ENCODE measurements at regions not wholly inside any gene's neighbourhood (a gene's known extent, or its start where the extent isn't known, plus 50 kb on each side); places are given as distances from the start of the nearest gene placed in this dataset.

- H3K27me3 Mint-ChIP-seq (ENCODE audit: unreplicated experiment) = no peaks in the 10 kb centered on the region
- H3K4me1 Mint-ChIP-seq (ENCODE audit: unreplicated experiment) = no peaks in the 10 kb centered on the region
- no peak for DNase-seq (ENCODE audit: low spot score)
- TF ChIP-seq CTCF (IDR thresholded peaks at IDR 0.05; ENCODE audit: unreplicated experiment) = no peak
- H3K4me3 Mint-ChIP-seq (ENCODE audit: unreplicated experiment) = no peak overlapping the region
- no peak overlapping the region for H3K27ac Mint-ChIP-seq (ENCODE audit: unreplicated experiment)
- H3K9me3 Mint-ChIP-seq (ENCODE audit: unreplicated experiment) = no peaks in the 10 kb centered on the region
- H3K36me3 Mint-ChIP-seq (ENCODE audit: low read depth, unreplicated experiment) = no peaks in the 10 kb centered on the region
Measured at GRCh38 chr5:103375863-103376591, 117.5 kb downstream of the MACIR start.

GRCh38 chr5:103375350-103375749, 116.8 kb downstream of the MACIR start:
- H3K36me3 Mint-ChIP-seq (ENCODE audit: low read depth, unreplicated experiment) = no peaks in the 10 kb centered on the region
- no peaks in the 10 kb centered on the region for H3K9me3 Mint-ChIP-seq (ENCODE audit: unreplicated experiment)
- no peaks in the 10 kb centered on the region for H3K27me3 Mint-ChIP-seq (ENCODE audit: unreplicated experiment)
- no peaks in the 10 kb centered on the region for H3K4me1 Mint-ChIP-seq (ENCODE audit: unreplicated experiment)
- no peak for TF ChIP-seq CTCF (IDR thresholded peaks at IDR 0.05; ENCODE audit: unreplicated experiment)
- no peak overlapping the region for H3K27ac Mint-ChIP-seq (ENCODE audit: unreplicated experiment)
- no peak overlapping the region for H3K4me3 Mint-ChIP-seq (ENCODE audit: unreplicated experiment)
- no peak for DNase-seq (ENCODE audit: low spot score)

DNA sequence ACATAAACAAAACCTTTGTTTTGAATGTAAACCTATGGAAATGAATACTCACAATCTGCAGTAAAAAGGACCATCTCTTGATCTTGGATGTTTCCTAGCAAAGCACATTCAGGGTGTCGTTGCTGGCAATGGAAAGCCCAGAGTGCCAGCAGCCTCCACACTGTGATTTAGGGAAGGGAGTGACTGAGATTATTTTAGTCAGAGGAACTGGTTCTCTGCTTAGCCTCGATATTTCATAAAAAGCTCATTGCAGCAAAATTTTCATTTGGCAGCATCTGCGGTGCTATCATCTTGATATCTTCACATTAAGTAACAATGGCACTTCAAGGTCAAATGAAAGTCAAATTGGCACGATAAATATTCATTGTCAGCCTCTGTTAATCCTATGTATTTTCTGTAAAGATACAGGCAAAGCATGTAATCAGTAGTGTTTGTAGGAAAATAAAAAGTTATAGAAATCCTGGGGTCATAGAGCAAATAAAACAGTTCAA, 116.0 kb downstream of the MACIR start:
- H3K27me3 Mint-ChIP-seq (ENCODE audit: unreplicated experiment) = no peaks in the 10 kb centered on the region
- DNase-seq (ENCODE audit: low spot score) = no peak
- TF ChIP-seq CTCF (IDR thresholded peaks at IDR 0.05; ENCODE audit: unreplicated experiment) = no peak
- H3K4me3 Mint-ChIP-seq (ENCODE audit: unreplicated experiment) = no peak overlapping the region
- H3K27ac Mint-ChIP-seq (ENCODE audit: unreplicated experiment) = no peak overlapping the region
- no peaks in the 10 kb centered on the region for H3K36me3 Mint-ChIP-seq (ENCODE audit: low read depth, unreplicated experiment)
- H3K9me3 Mint-ChIP-seq (ENCODE audit: unreplicated experiment) = no peaks in the 10 kb centered on the region
- H3K4me1 Mint-ChIP-seq (ENCODE audit: unreplicated experiment) = no peaks in the 10 kb centered on the region

- no peaks in the 10 kb centered on the region for H3K4me1 Mint-ChIP-seq (ENCODE audit: unreplicated experiment)
- no peak overlapping the region for H3K4me3 Mint-ChIP-seq (ENCODE audit: unreplicated experiment)
- TF ChIP-seq CTCF (IDR thresholded peaks at IDR 0.05; ENCODE audit: unreplicated experiment) = no peak
- DNase-seq (ENCODE audit: low spot score) = no peak
- no peaks in the 10 kb centered on the region for H3K36me3 Mint-ChIP-seq (ENCODE audit: low read depth, unreplicated experiment)
- H3K27ac Mint-ChIP-seq (ENCODE audit: unreplicated experiment) = no peak overlapping the region
- H3K9me3 Mint-ChIP-seq (ENCODE audit: unreplicated experiment) = no peaks in the 10 kb centered on the region
- no peaks in the 10 kb centered on the region for H3K27me3 Mint-ChIP-seq (ENCODE audit: unreplicated experiment)
Measured at GRCh38 chr5:103373597-103374472, 115.3 kb downstream of the MACIR start.
